HG03039 (cell line): ENCODE measurements at regions not wholly inside any gene's neighbourhood (a gene's known extent, or its start where the extent isn't known, plus 50 kb on each side); places are given as distances from the start of the nearest gene placed in this dataset.

Experiments
- ATAC-seq: cut with Tn5 transposase; IDR thresholded peaks from one replicate; pipeline ENCODE4 v1.9.1; 2021; ENCODE audit warnings: mild to moderate bottlenecking, moderate library complexity; ENCODE audit not compliant: unreplicated experiment

- ATAC-seq = no peak
Measured at GRCh38 chr18:60552948-60553347, 180.4 kb upstream of the MC4R start.

GRCh38 chr18:60554967-60555366 lies 182.4 kb upstream of the MC4R start:
- ATAC-seq = no peak

GRCh38 chr18:60555625-60556024 lies 183.1 kb upstream of the MC4R start:
- no peak for ATAC-seq

GRCh38 chr18:60556326-60556725 lies 183.8 kb upstream of the MC4R start:
- no peak for ATAC-seq

- ATAC-seq = no peak
Measured at GRCh38 chr18:60560071-60560470, 187.5 kb upstream of the MC4R start.

GRCh38 chr18:60563082-60563481 lies 190.5 kb upstream of the MC4R start:
- no peak for ATAC-seq

GRCh38 chr18:60568220-60568619 lies 195.6 kb upstream of the MC4R start:
- ATAC-seq = no peak

GRCh38 chr18:60570172-60570571 lies 197.6 kb upstream of the MC4R start:
- no peak for ATAC-seq

- no peak for ATAC-seq
Measured at GRCh38 chr18:60577457-60577856, 204.9 kb upstream of the MC4R start.

GRCh38 chr18:60585670-60586069 lies 213.1 kb upstream of the MC4R start:
- ATAC-seq = no peak

GRCh38 chr18:60593249-60593648 lies 220.7 kb upstream of the MC4R start:
- no peak for ATAC-seq

- no peak for ATAC-seq
Measured at GRCh38 chr18:60596928-60597327, 224.4 kb upstream of the MC4R start.

- ATAC-seq = peak; percentile 71
Measured at GRCh38 chr18:60599267-60599666, 226.7 kb upstream of the MC4R start.

GRCh38 chr18:60599995-60600394 lies 227.4 kb upstream of the MC4R start:
- no peak for ATAC-seq

- ATAC-seq = no peak
Measured at GRCh38 chr18:60601249-60601648, 228.7 kb upstream of the MC4R start.

GRCh38 chr18:60623331-60623730 lies 250.8 kb upstream of the MC4R start:
- no peak for ATAC-seq

GRCh38 chr18:60624207-60624606 lies 251.6 kb upstream of the MC4R start:
- no peak for ATAC-seq

- ATAC-seq = no peak
Measured at GRCh38 chr18:60639836-60640235, 267.3 kb upstream of the MC4R start.

GRCh38 chr18:60643009-60643408 lies 270.4 kb upstream of the MC4R start:
- no peak for ATAC-seq

GRCh38 chr18:60646725-60647124 lies 274.1 kb upstream of the MC4R start:
- ATAC-seq = no peak

GRCh38 chr18:60649107-60649506 lies 276.5 kb upstream of the MC4R start:
- ATAC-seq = peak; percentile 96

- ATAC-seq = no peak
Measured at GRCh38 chr18:60649842-60650536, 277.4 kb upstream of the MC4R start.

- no peak for ATAC-seq
Measured at GRCh38 chr18:60654298-60654697, 281.7 kb upstream of the MC4R start.
